HG03280 (cell line): ENCODE measurements at regions not wholly inside any gene's neighbourhood (a gene's known extent, or its start where the extent isn't known, plus 50 kb on each side); places are given as distances from the start of the nearest gene placed in this dataset.
"Not testable (repeated sequence)": the region's sequence is repeated elsewhere in the genome, so short reads cannot be mapped to it uniquely, and the experiment has no call there.

Experiments used
- ATAC-seq: cut with Tn5 transposase; IDR thresholded peaks from one replicate; pipeline ENCODE4 v1.9.1; 2021; ENCODE audit warnings: mild to moderate bottlenecking, moderate library complexity; ENCODE audit not compliant: unreplicated experiment

GRCh38 chr1:29390491-29391361 is 154.4 kb downstream of the PTPRU start:
- no peak for ATAC-seq

DNA sequence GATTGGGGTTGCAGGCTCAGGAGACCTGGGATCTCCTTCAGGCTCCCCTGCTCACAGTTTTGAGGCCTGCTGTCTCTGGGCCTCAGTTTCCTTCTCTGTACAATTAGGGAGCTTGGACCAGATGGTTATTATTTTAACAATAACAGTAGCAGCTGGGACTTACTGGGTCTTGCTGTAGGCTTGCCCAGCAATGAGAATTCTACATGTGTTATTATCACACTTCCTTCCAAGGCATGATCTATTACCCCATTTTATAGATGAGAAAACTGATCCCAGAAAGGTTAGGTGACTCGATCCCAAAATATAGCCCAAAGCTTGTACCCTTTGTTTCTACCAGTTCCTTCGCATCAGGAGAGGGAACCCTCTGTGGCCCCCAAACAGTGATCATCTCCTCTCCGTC is 153.8 kb downstream of the PTPRU start:
- ATAC-seq = no peak

GRCh38 chr1:29389533-29390041 is 153.3 kb downstream of the PTPRU start:
- no peak for ATAC-seq

- no peak for ATAC-seq
These were observed 152.6 kb downstream of the PTPRU start for GRCh38 chr1:29388884-29389283.

DNA sequence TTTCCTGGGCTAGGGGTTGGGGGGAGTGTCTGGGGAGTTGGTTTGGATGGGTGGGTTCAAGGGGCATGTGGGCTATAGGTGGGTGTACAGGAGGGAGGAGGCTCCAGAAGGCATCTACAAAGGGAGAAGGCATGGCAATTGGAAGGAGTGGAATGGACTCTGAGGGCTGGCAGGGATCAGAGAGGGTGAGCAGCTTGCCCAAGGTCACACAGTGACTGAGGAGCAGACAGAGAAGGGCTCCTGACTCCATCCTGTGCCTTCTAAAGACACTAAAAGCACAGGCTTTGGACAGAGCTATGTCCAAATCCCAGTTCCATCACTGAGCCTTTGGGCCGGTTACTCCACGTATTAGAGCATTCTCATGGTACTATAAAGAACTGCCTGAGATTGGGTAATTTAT is 151.8 kb downstream of the PTPRU start:
- ATAC-seq = no peak

DNA sequence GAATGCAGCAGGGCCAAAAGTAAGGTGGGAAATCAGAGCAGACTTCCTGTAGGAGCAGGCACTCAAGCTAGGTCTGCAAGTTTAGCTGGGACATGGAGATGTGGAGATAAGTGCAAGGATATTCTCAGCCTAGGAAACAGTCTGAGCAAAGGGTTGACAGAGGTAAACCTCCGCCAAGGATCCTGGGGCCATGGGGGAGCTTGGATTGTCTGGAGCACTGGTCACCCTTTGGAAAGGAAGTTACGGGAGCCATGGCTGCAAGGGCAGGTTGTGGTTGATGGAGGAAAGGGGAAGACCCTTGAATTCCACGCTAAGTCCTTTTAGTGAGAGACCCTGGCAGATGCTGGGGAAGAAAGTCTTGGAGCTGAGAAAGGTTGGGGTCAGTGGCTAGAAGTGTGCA is 150.9 kb downstream of the PTPRU start:
- no peak for ATAC-seq

- not testable (repeated sequence) for ATAC-seq
These were observed 150.1 kb downstream of the PTPRU start for GRCh38 chr1:29386453-29386852.

GRCh38 chr1:29385966-29386365 is 149.6 kb downstream of the PTPRU start:
- ATAC-seq = no peak

- ATAC-seq = no peak
These were observed 148.2 kb downstream of the PTPRU start for GRCh38 chr1:29384496-29385015.

- no peak for ATAC-seq
These were observed 147.5 kb downstream of the PTPRU start for GRCh38 chr1:29383746-29384371.

DNA sequence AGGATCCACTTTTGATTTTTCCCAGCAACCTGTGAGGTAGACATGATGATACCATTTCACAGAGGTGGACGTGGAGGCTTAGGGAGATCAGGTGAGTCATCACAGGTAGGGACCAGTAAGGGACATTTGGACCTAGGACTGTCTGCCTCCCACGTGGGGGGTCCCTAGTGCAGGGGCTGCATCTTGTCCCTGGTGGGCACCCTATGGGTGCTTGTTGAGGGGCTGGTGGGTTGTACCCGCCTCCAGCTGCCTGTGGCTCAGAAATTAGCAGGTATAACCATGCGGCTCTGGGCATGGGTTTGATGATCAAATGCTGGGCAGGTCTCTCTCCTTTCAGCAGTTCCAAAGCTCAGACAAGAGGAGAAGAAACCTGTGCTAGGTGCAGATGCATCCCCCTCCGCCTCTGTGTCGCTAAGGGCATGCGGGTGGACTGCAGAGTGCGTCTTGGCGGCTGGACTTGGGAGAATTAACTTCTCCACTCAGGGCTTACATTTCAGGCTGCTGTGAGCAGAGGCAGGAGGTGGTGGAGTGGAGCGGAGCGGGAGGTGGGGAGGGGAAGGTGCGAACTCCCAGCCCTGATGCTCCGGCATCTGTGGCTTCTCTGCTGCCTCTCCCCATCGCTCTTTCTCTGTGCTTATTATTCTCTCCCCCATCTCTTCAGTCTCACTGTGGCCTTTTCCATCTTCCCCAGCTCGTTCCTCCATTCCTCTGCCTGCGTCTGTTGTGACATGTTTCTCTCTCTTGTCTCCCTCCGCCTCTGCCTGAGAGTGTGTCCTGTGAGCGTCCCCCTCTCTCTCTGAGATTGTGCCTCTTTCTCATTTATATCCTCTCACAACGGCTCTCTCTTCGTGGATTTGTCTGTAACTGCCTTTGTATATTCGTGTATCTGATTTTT is 146.8 kb downstream of the PTPRU start:
- ATAC-seq = no peak

DNA sequence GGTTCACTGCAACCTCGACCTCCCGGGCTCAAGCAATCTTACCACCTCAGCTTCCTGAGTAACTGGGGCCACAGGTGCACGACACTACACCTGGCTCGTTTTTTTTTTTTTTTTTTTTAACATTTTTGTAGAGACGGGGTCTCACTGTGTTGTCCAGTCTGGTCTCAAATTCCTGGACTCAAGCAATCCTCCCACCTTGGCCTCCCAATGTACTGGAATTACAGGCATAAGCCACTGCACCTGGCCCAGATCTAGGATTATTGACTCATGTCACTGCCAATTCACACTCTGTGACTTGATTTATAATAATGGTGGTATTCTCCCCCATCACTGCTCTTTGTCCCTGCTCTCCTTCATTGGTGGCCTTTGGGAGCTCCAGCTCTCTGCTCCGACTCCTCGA is 145.1 kb downstream of the PTPRU start:
- ATAC-seq = no peak

- no peak for ATAC-seq
These were observed 144.2 kb downstream of the PTPRU start for GRCh38 chr1:29380532-29380931.

- ATAC-seq = no peak
These were observed 143.2 kb downstream of the PTPRU start for GRCh38 chr1:29379443-29380073.
